A549 (cell line): ENCODE measurements at regions not wholly inside any gene's neighbourhood (a gene's known extent, or its start where the extent isn't known, plus 50 kb on each side); places are given as distances from the start of the nearest gene placed in this dataset.
A peak's percentile ranks its signal among the peaks of the same experiment; 100 is the strongest.

ENCODE experiments used
- ATAC-seq, 2 experiments: fragments of 200-7000 bp in 1 of 2; fragments of >200 bp in 1 of 2; cut with Nextera tagmentation in 1 of 2; cut with Tn5 transposase in 1 of 2; 3 replicates each; pipeline versions ENCODE4 v1.8.0 to v1.9.1; 2018 to 2020; ENCODE audit warnings: mild to moderate bottlenecking in 1 of 2, moderate library complexity in 1 of 2
- CTCF ChIA-PET: fragments of 300-600 bp; sonication (Branson Sonifier 250); formaldehyde crosslinking; extraction: SDS; loops from one replicate; lab custom pipeline; 2021; ENCODE audit warnings: antibody characterized with exemption, inconsistent platforms; lab: Yijun Ruan, JAX
- POLR2A ChIA-PET: fragments of 350-600 bp; formaldehyde crosslinking; extraction: SDS; loops from one replicate; lab custom pipeline; 2021; ENCODE audit warnings: antibody characterized with exemption, inconsistent platforms; lab: Yijun Ruan, JAX
- DNase-seq, 2 experiments: peaks; one replicate each; pipeline versions ENCODE4 v3.0.0 to v3.0.0-alpha.2; 2011 to 2016; ENCODE audit warnings: low read depth in 1 of 2, low spot score in 1 of 2
- FAIRE-seq: peaks from 2 replicates; lab custom pipeline; 2011; peaks lifted over from hg19 to GRCh38; lab: Jason Lieb, UNC
- H3K27ac ChIP-seq, 2 experiments: fragments of >200 bp; sonication (Bioruptor Twin); formaldehyde crosslinking; 3 replicates each; pipeline ENCODE4 v1.5.1; 2016 to 2017
- H3K4me1 ChIP-seq: fragments of >200 bp; sonication (Bioruptor Twin); formaldehyde crosslinking; 3 replicates; pipeline ENCODE4 v1.6.1; 2016
- H3K4me2 ChIP-seq: fragments of >200 bp; sonication (Bioruptor Twin); formaldehyde crosslinking; 3 replicates; pipeline ENCODE4 v1.6.1; 2016
- H3K4me3 ChIP-seq: fragments of >200 bp; sonication (Bioruptor Twin); formaldehyde crosslinking; 3 replicates; pipeline ENCODE4 v1.5.1; 2016
- H3K9me3 ChIP-seq: fragments of >200 bp; sonication (Bioruptor Twin); formaldehyde crosslinking; 3 replicates; pipeline ENCODE4 v1.6.1; 2016
- CBX8 ChIP-seq: fragments of 200-600 bp; sonication (generic); IDR thresholded peaks from 2 replicates; pipeline ENCODE4 v1.6.1; 2016
- CEBPB ChIP-seq, 2 experiments: fragments of >200 bp in 1 of 2; sonication (Bioruptor Twin) in 1 of 2; formaldehyde crosslinking in 1 of 2; IDR thresholded peaks; 2 replicates each; pipeline ENCODE4 v1.6.1; 2012 to 2016
- CHD2 ChIP-seq: fragments of 150-350 bp; IDR thresholded peaks from 2 replicates; pipeline ENCODE4 v1.6.1; 2014; ENCODE audit warnings: low read length; ENCODE audit not compliant: partially characterized antibody
- CHD4 ChIP-seq: fragments of 200-600 bp; sonication (generic); IDR thresholded peaks from 2 replicates; pipeline ENCODE4 v1.6.1; 2016; ENCODE audit warnings: antibody characterized with exemption, mild to moderate bottlenecking, borderline replicate concordance
- EHF ChIP-seq: fragments of 250-450 bp; sonication (Bioruptor Pico); IDR thresholded peaks from 2 replicates; pipeline ENCODE4 v1.5.0; 2020; ENCODE audit warnings: mild to moderate bottlenecking
- EHMT2 ChIP-seq: fragments of 200-600 bp; sonication (generic); IDR thresholded peaks from 2 replicates; pipeline ENCODE4 v1.6.1; 2016; ENCODE audit warnings: antibody characterized with exemption, low read depth, mild to moderate bottlenecking, moderate library complexity
- EP300 ChIP-seq, 2 experiments: fragments of >200 bp; sonication (Bioruptor Twin); formaldehyde crosslinking; IDR thresholded peaks; 2 replicates in 1 of 2; 3 replicates in 1 of 2; pipeline ENCODE4 v1.6.1; 2016 to 2017
- ESRRA ChIP-seq: fragments of 150-350 bp; IDR thresholded peaks from 2 replicates; pipeline ENCODE4 v1.6.1; 2014; ENCODE audit warnings: mild to moderate bottlenecking, low read length, borderline replicate concordance
- FOSL2 ChIP-seq, 2 experiments: fragments of 450-650 bp in 1 of 2; fragments of >200 bp in 1 of 2; sonication (Bioruptor Twin) in 1 of 2; formaldehyde crosslinking; IDR thresholded peaks; 2 replicates each; pipeline versions ENCODE4 v1.5.0 to v1.6.1; 2016 to 2020; ENCODE audit warnings: mild to moderate bottlenecking in 1 of 2, moderate library complexity in 1 of 2
- HDAC2 ChIP-seq: fragments of 200-600 bp; sonication (generic); IDR thresholded peaks from 2 replicates; pipeline ENCODE4 v1.6.1; 2016
- KDM1A ChIP-seq: fragments of 200-600 bp; sonication (generic); IDR thresholded peaks from 2 replicates; pipeline ENCODE4 v1.6.1; 2016; ENCODE audit warnings: low read depth, mild to moderate bottlenecking
- MAFK ChIP-seq: fragments of 450-650 bp; IDR thresholded peaks from 2 replicates; pipeline ENCODE4 v1.6.1; 2014; ENCODE audit not compliant: partially characterized antibody
- MAZ ChIP-seq: fragments of 150-350 bp; IDR thresholded peaks from 2 replicates; pipeline ENCODE4 v1.6.1; 2014; ENCODE audit warnings: antibody characterized with exemption, low read depth, low read length, borderline replicate concordance
- MYC ChIP-seq: IDR thresholded peaks from 2 replicates; pipeline ENCODE4 v1.6.1; 2012; ENCODE audit warnings: mild to moderate bottlenecking, inconsistent platforms, low read length, improper control_type of control experiment, borderline replicate concordance
- NPAS2 ChIP-seq: fragments of 250-450 bp; sonication (Bioruptor Pico); IDR thresholded peaks from 2 replicates; pipeline ENCODE4 v1.8.0; 2022; ENCODE audit warnings: mild to moderate bottlenecking, moderate library complexity, borderline replicate concordance
- NR3C1 ChIP-seq: fragments of >200 bp; sonication (Bioruptor Twin); formaldehyde crosslinking; IDR thresholded peaks from 3 replicates; pipeline ENCODE4 v1.6.1; 2017
- POLR2A ChIP-seq: IDR thresholded peaks from 2 replicates; pipeline ENCODE4 v1.6.1; 2012; ENCODE audit warnings: mild to moderate bottlenecking, low read length
- POLR2AphosphoS2 ChIP-seq: conservative IDR thresholded peaks from 2 replicates; pipeline ENCODE4 v1.6.1; 2012; ENCODE audit warnings: low read length, improper control_type of control experiment, inconsistent platforms
- RAD21 ChIP-seq, 2 experiments: fragments of >200 bp in 1 of 2; sonication (Bioruptor Twin) in 1 of 2; formaldehyde crosslinking in 1 of 2; IDR thresholded peaks in 1 of 2; conservative IDR thresholded peaks in 1 of 2; 2 replicates in 1 of 2; 3 replicates in 1 of 2; pipeline ENCODE4 v1.6.1; 2012 to 2018; ENCODE audit warnings: inconsistent platforms in 1 of 2
- RARB ChIP-seq: fragments of 250-450 bp; sonication (Bioruptor Pico); IDR thresholded peaks from 2 replicates; pipeline ENCODE4 v1.8.0; 2021; ENCODE audit warnings: mild to moderate bottlenecking, moderate library complexity
- RFX5 ChIP-seq: fragments of 450-650 bp; IDR thresholded peaks from 2 replicates; pipeline ENCODE4 v1.7.1; 2014; ENCODE audit warnings: antibody characterized with exemption, mild to moderate bottlenecking, moderate library complexity
- RNF2 ChIP-seq: fragments of 200-600 bp; sonication (generic); IDR thresholded peaks from 2 replicates; pipeline ENCODE4 v1.6.1; 2016; ENCODE audit warnings: low read depth, mild to moderate bottlenecking, antibody characterized with exemption, moderate library complexity, borderline replicate concordance
- SMC3 ChIP-seq: fragments of >200 bp; sonication (Bioruptor Twin); formaldehyde crosslinking; IDR thresholded peaks from 3 replicates; pipeline ENCODE4 v1.6.1; 2018; ENCODE audit warnings: inconsistent platforms
- USF2 ChIP-seq: fragments of 450-650 bp; IDR thresholded peaks from 2 replicates; pipeline ENCODE4 v1.6.1; 2014; ENCODE audit warnings: antibody characterized with exemption
- ZNF302 ChIP-seq: fragments of 250-450 bp; sonication (Bioruptor Pico); IDR thresholded peaks from 2 replicates; pipeline ENCODE4 v1.9.0; 2021; ENCODE audit warnings: inconsistent platforms, mild to moderate bottlenecking, moderate library complexity
- WGBS: methylation state at CpG from one replicate; pipeline ENCODE4 v1.1.6; 2017; ENCODE audit errors: missing lambda C conversion rate; 5-methylcytosine and 5-hydroxymethylcytosine counted together
- TF ChIP-seq, protein P1 (sequence below): fragments of >200 bp; sonication (Bioruptor Twin); formaldehyde crosslinking; IDR thresholded peaks from 3 replicates; pipeline ENCODE4 v1.5.1; 2016
- TF ChIP-seq, protein P2 (sequence below): fragments of 150-350 bp; IDR thresholded peaks from 2 replicates; pipeline ENCODE4 v1.6.1; 2014; ENCODE audit warnings: low read depth, mild to moderate bottlenecking, low read length
- TF ChIP-seq, protein P3 (sequence below): IDR thresholded peaks from 2 replicates; pipeline ENCODE4 v1.6.1; 2012

DNA sequence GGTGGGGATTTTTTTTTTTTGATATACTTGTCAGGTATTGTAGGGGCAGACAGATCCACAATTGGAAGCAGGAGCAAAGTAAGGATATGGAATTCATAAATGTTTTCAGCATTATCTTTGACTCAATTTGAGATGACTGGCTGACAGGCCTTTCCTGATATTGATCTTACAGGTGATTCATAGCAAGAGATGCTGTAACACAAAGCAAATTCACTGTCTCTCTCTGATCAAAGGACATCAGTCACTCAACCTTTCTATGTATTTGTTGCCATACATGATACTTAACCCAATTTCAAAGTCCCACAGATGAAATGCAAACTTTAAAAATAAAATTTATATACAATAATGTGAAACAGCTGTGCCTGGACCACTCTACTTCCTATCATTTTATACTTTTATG lies 1506.9 kb downstream of the AACS start:
- Histone ChIP-seq H3K4me1 (no peaks in the 10 kb centered on the region), H3K4me2 (no peak overlapping the region), H3K9me3 (no peaks in the 10 kb centered on the region), H3K27ac (no peak overlapping the region), H3K4me3 (no peak overlapping the region)
- no peak for ATAC-seq
- FAIRE-seq: no peak
- no peak for DNase-seq
- TF ChIP-seq EHMT2: no peak
- ChIA-PET CTCF (no interaction called here), POLR2A (no interaction called here)

GRCh38 chr12:126581655-126582054 lies 1516.4 kb downstream of the AACS start:
- no peak overlapping the region for H3K4me3 ChIP-seq
- H3K27ac ChIP-seq: no peak overlapping the region
- H3K4me2 ChIP-seq: no peak overlapping the region
- POLR2A ChIA-PET: no interaction called here
- ATAC-seq: no peak
- DNase-seq: no peak
- TF ChIP-seq CHD2 (no peak), KDM1A (no peak), EP300 (IDR thresholded peaks at IDR 0.05) (no peak), HDAC2 (no peak), EHF (CRISPR knock-in tag) (no peak), POLR2AphosphoS2 (no peak), SMC3 (no peak), CEBPB (IDR thresholded peaks at IDR 0.05) (no peak), MAZ (no peak), RFX5 (no peak), ESRRA (no peak), MAFK (no peak)
- TF ChIP-seq, protein P1, sequence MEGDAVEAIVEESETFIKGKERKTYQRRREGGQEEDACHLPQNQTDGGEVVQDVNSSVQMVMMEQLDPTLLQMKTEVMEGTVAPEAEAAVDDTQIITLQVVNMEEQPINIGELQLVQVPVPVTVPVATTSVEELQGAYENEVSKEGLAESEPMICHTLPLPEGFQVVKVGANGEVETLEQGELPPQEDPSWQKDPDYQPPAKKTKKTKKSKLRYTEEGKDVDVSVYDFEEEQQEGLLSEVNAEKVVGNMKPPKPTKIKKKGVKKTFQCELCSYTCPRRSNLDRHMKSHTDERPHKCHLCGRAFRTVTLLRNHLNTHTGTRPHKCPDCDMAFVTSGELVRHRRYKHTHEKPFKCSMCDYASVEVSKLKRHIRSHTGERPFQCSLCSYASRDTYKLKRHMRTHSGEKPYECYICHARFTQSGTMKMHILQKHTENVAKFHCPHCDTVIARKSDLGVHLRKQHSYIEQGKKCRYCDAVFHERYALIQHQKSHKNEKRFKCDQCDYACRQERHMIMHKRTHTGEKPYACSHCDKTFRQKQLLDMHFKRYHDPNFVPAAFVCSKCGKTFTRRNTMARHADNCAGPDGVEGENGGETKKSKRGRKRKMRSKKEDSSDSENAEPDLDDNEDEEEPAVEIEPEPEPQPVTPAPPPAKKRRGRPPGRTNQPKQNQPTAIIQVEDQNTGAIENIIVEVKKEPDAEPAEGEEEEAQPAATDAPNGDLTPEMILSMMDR: no peak
- TF ChIP-seq, protein P2, sequence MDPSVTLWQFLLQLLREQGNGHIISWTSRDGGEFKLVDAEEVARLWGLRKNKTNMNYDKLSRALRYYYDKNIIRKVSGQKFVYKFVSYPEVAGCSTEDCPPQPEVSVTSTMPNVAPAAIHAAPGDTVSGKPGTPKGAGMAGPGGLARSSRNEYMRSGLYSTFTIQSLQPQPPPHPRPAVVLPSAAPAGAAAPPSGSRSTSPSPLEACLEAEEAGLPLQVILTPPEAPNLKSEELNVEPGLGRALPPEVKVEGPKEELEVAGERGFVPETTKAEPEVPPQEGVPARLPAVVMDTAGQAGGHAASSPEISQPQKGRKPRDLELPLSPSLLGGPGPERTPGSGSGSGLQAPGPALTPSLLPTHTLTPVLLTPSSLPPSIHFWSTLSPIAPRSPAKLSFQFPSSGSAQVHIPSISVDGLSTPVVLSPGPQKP: no peak
- no peaks in the 10 kb centered on the region for H3K9me3 ChIP-seq
- no peak for FAIRE-seq
- CTCF ChIA-PET: no interaction called here
- H3K4me1 ChIP-seq: no peaks in the 10 kb centered on the region

DNA sequence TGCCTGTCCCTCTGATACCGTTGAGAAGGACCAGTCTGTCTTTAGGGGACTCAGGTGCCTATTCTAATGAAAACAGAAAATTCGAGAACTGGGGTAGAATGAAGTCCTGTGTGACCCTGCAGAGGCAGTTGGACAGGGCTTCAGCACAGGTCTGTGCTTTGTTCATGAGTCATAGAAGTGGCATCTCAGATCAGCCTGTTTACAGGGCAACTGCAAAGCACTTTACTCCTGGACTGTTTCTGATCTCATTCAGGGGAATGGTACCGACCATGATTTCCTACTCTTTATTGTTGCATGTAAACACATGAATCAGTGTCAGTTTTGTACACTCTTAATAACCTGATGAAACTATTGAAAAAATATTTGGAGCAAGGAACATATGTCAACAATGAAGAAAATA lies 1517.0 kb downstream of the AACS start:
- ChIA-PET CTCF (no interaction called here), POLR2A (no interaction called here)
- DNase-seq: peak in 1 of 2 experiments; percentile 4
- no peak for ATAC-seq
- Histone ChIP-seq H3K27ac (no peak overlapping the region), H3K9me3 (no peaks in the 10 kb centered on the region), H3K4me3 (no peak overlapping the region), H3K4me2 (no peak overlapping the region), H3K4me1 (no peaks in the 10 kb centered on the region)
- 3% methylated on average over 3 of the region's 3 CpGs for WGBS
- TF ChIP-seq NR3C1: no peak
- TF ChIP-seq RARB: no peak
- no peak for TF ChIP-seq ESRRA
- no peak for TF ChIP-seq ZNF302 (CRISPR knock-in tag)
- TF ChIP-seq FOSL2 (IDR thresholded peaks at IDR 0.05): no peak
- TF ChIP-seq FOSL2 (CRISPR knock-in tag; IDR thresholded peaks at IDR 0.05): no peak
- TF ChIP-seq RNF2: no peak
- no peak for TF ChIP-seq CHD2
- no peak for TF ChIP-seq MAFK
- TF ChIP-seq, protein P2: no peak
- no peak for TF ChIP-seq POLR2A
- TF ChIP-seq SMC3: no peak
- TF ChIP-seq USF2: no peak
- TF ChIP-seq CEBPB (IDR thresholded peaks at IDR 0.05): no peak
- TF ChIP-seq CHD4: no peak
- no peak for TF ChIP-seq MYC
- TF ChIP-seq RAD21 (conservative IDR thresholded peaks at IDR 0.05 in 1 of 2, IDR thresholded peaks at IDR 0.05 in 1 of 2): no peak
- TF ChIP-seq CBX8: no peak
- TF ChIP-seq, protein P3, sequence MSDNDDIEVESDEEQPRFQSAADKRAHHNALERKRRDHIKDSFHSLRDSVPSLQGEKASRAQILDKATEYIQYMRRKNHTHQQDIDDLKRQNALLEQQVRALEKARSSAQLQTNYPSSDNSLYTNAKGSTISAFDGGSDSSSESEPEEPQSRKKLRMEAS: no peak
- TF ChIP-seq NPAS2 (CRISPR knock-in tag): no peak
- no peak for FAIRE-seq
